Body of pancreas (tissue), 4 donors: ENCODE measurements at regions not wholly inside any gene's neighbourhood (a gene's known extent, or its start where the extent isn't known, plus 50 kb on each side); places are given as distances from the start of the nearest gene placed in this dataset.

Source experiments
- ATAC-seq: fragments of 150-250 bp; one replicate; pipeline ENCODE4 v1.9.1; 2016
- DNase-seq, 4 donors: peaks; one replicate each; pipeline ENCODE4 v3.0.0-alpha.2; 2019
- H3K27ac ChIP-seq, 4 donors: fragments of 200-600 bp; sonication (generic); 1 replicate in 3 of 4; 2 replicates in 1 of 4; pipeline versions ENCODE4 v1.5.1 to v1.6.1; 2016 to 2019; ENCODE audit warnings: mild to moderate bottlenecking in 1 of 4, mixed read lengths in 1 of 4, moderate library complexity in 1 of 4
- H3K27me3 ChIP-seq, 2 donors: fragments of 200-600 bp; sonication (generic); one replicate each; pipeline ENCODE4 v1.6.0; 2016; ENCODE audit warnings: mild to moderate bottlenecking in 1 of 2
- H3K36me3 ChIP-seq, 2 donors: fragments of 200-600 bp; sonication (generic); replicated peaks in 1 of 2; 2 replicates each; pipeline ENCODE4 v1.5.1; 2016; ENCODE audit warnings: low read depth in 2 of 2; ENCODE audit not compliant: insufficient read depth in 1 of 2
- H3K4me1 ChIP-seq: fragments of 200-600 bp; sonication (generic); one replicate; pipeline ENCODE4 v1.6.0; 2016
- H3K4me3 ChIP-seq, 2 donors: fragments of 200-600 bp; sonication (generic); 1 replicate in 1 of 2; 2 replicates in 1 of 2; pipeline ENCODE4 v1.5.1; 2016 to 2019
- H3K9me3 ChIP-seq, 3 donors: fragments of 200-600 bp; sonication (generic); 1 replicate in 2 of 3; 2 replicates in 1 of 3; pipeline ENCODE4 v1.5.1; 2016
- CTCF ChIP-seq, 7 experiments: fragments of 450-650 bp in 4 of 7; fragments of 200-600 bp in 3 of 7; sonication (generic) in 3 of 7; IDR thresholded peaks; one replicate each; pipeline ENCODE4 v1.5.1; 2016 to 2019; ENCODE audit warnings: antibody characterized with exemption in 7 of 7
- POLR2A ChIP-seq, 3 donors: fragments of 450-650 bp; IDR thresholded peaks; one replicate each; pipeline ENCODE4 v1.6.1; 2016; ENCODE audit warnings: antibody characterized with exemption in 3 of 3, mild to moderate bottlenecking in 2 of 3
- WGBS, 2 donors: methylation state at CpG; one replicate each; pipeline ENCODE4 v1.1.5; 2017; 5-methylcytosine and 5-hydroxymethylcytosine counted together
- intact Hi-C: fragments of 100-400 bp; cut with DNase I; formaldehyde crosslinking; loops from one replicate; pipeline ENCODE4 v1.15.1; 2023

- Histone ChIP-seq H3K4me1 (peaks cover 24% of the 10 kb centered on the region), H3K4me3 (no peak overlapping the region), H3K27ac (no peak overlapping the region), H3K27me3 (no peaks in the 10 kb centered on the region), H3K9me3 (no peaks in the 10 kb centered on the region), H3K36me3 (no peaks in the 10 kb centered on the region)
- TF ChIP-seq CTCF (IDR thresholded peaks at IDR 0.05) (no peak), POLR2A (IDR thresholded peaks at IDR 0.05) (no peak)
- WGBS, 2 donors, result 93 to 97% methylated on average over 4 of the region's 4 CpGs
- intact Hi-C loops, result no loop called here
- DNase-seq (no peak), ATAC-seq (no peak)
Measured at GRCh38 chr3:26437678-26438077, 184.9 kb upstream of the LRRC3B start.

- H3K27me3 ChIP-seq, result no peaks in the 10 kb centered on the region
- H3K27ac ChIP-seq, result peak overlapping the region in 2 of 4 donors; percentile 71 to 75
- DNase-seq, result peak in 3 of 4 donors; percentile 14 to 17 (median 16)
- no peak overlapping the region for H3K4me3 ChIP-seq
- H3K9me3 ChIP-seq, result no peaks in the 10 kb centered on the region
- no peaks in the 10 kb centered on the region for H3K36me3 ChIP-seq
- TF ChIP-seq POLR2A (IDR thresholded peaks at IDR 0.05), result no peak
- no peak for TF ChIP-seq CTCF (IDR thresholded peaks at IDR 0.05)
- peaks cover 24% of the 10 kb centered on the region for H3K4me1 ChIP-seq
- ATAC-seq, result peak; percentile 48
- intact Hi-C loops, result no loop called here
- 54 to 57% methylated on average over 4 of the region's 4 CpGs for WGBS, 2 donors
Measured at GRCh38 chr3:26438325-26438940, 184.1 kb upstream of the LRRC3B start.

- Histone ChIP-seq H3K27me3 (no peaks in the 10 kb centered on the region), H3K27ac (peak overlapping the region; percentile 21 to 75 (median 70)), H3K4me1 (peaks cover 24% of the 10 kb centered on the region), H3K4me3 (no peak overlapping the region), H3K36me3 (no peaks in the 10 kb centered on the region), H3K9me3 (no peaks in the 10 kb centered on the region)
- intact Hi-C loops, result no loop called here
- ATAC-seq, result peak; percentile 95
- WGBS, 2 donors, result 28 to 31% methylated on average over 6 of the region's 6 CpGs
- peak; percentile 34 to 56 (median 37) for DNase-seq
- TF ChIP-seq POLR2A (IDR thresholded peaks at IDR 0.05) (no peak), CTCF (IDR thresholded peaks at IDR 0.05) (peak in 1 of 7 experiments; percentile 5)
Measured at GRCh38 chr3:26438981-26439884, 183.3 kb upstream of the LRRC3B start.

- Histone ChIP-seq H3K36me3 (no peaks in the 10 kb centered on the region), H3K9me3 (no peaks in the 10 kb centered on the region), H3K27me3 (no peaks in the 10 kb centered on the region), H3K27ac (no peak overlapping the region), H3K4me3 (no peak overlapping the region), H3K4me1 (no peaks in the 10 kb centered on the region)
- DNase-seq, result no peak
- intact Hi-C loops, result no loop called here
- TF ChIP-seq CTCF (IDR thresholded peaks at IDR 0.05) (no peak), POLR2A (IDR thresholded peaks at IDR 0.05) (no peak)
- no peak for ATAC-seq
- WGBS, 2 donors, result 34 to 43% methylated on average over 3 of the region's 3 CpGs
Measured at GRCh38 chr3:26449996-26450395, 172.6 kb upstream of the LRRC3B start.
